CD14-positive monocyte (primary cell): ENCODE measurements at regions not wholly inside any gene's neighbourhood (a gene's known extent, or its start where the extent isn't known, plus 50 kb on each side); places are given as distances from the start of the nearest gene placed in this dataset.

ENCODE experiments used
- DNase-seq, 3 donors: peaks; one replicate each; pipeline ENCODE4 v3.0.0-alpha.2; 2011 to 2022
- H2AFZ ChIP-seq: 2 replicates; pipeline ENCODE4 v1.6.0; 2012; ENCODE audit warnings: mild to moderate bottlenecking, low read depth, low read length, inconsistent platforms; ENCODE audit not compliant: insufficient read depth, poor library complexity, severe bottlenecking
- H3K27ac ChIP-seq, 2 donors: 1 replicate in 1 of 2; 2 replicates in 1 of 2; pipeline ENCODE4 v1.5.1; 2012 to 2013; ENCODE audit warnings: low read length in 2 of 2, control low read depth in 1 of 2, inconsistent platforms in 1 of 2, low read depth in 1 of 2, mild to moderate bottlenecking in 1 of 2
- H3K27me3 ChIP-seq, 2 donors: one replicate each; pipeline versions ENCODE4 v1.6.0 to v1.6.1; 2011 to 2013; ENCODE audit warnings: low read length in 2 of 2; ENCODE audit not compliant: control insufficient read depth in 2 of 2, insufficient read depth in 2 of 2
- H3K36me3 ChIP-seq, 2 donors: replicated peaks in 1 of 2; 1 replicate in 1 of 2; 2 replicates in 1 of 2; pipeline versions ENCODE4 v1.5.1 to v1.6.1; 2012 to 2013; ENCODE audit warnings: low read length in 2 of 2, control low read depth in 1 of 2, inconsistent platforms in 1 of 2, mild to moderate bottlenecking in 1 of 2; ENCODE audit not compliant: insufficient read depth in 2 of 2, control insufficient read depth in 1 of 2
- H3K4me1 ChIP-seq, 2 donors: 1 replicate in 1 of 2; 2 replicates in 1 of 2; pipeline versions ENCODE4 v1.5.1 to v1.6.1; 2012 to 2013; ENCODE audit warnings: low read length in 2 of 2, control low read depth in 1 of 2, inconsistent platforms in 1 of 2, mild to moderate bottlenecking in 1 of 2, moderate library complexity in 1 of 2; ENCODE audit not compliant: insufficient read depth in 2 of 2, control insufficient read depth in 1 of 2
- H3K4me2 ChIP-seq: replicated peaks from 2 replicates; pipeline ENCODE3; 2012; ENCODE audit warnings: low read length, moderate library complexity, mild to moderate bottlenecking; ENCODE audit not compliant: poor library complexity, severe bottlenecking; ENCODE audit errors: extremely low read depth
- H3K4me3 ChIP-seq, 3 experiments: fragments of 200-600 bp in 1 of 3; sonication (generic) in 1 of 3; replicated peaks in 1 of 3; 1 replicate in 2 of 3; 2 replicates in 1 of 3; pipeline ENCODE4 v1.5.1; 2011 to 2013; ENCODE audit warnings: low read length in 3 of 3, mild to moderate bottlenecking in 3 of 3, control low read depth in 2 of 3, low read depth in 2 of 3, inconsistent platforms in 1 of 3, moderate library complexity in 1 of 3
- H3K79me2 ChIP-seq: 2 replicates; pipeline ENCODE4 v1.6.0; 2012; ENCODE audit warnings: mild to moderate bottlenecking, control low read depth, inconsistent platforms, low read length, moderate library complexity; ENCODE audit not compliant: insufficient read depth
- H3K9ac ChIP-seq: 2 replicates; pipeline ENCODE4 v1.6.0; 2017; ENCODE audit warnings: low read length, mild to moderate bottlenecking; ENCODE audit not compliant: insufficient read depth, poor library complexity, severe bottlenecking
- H3K9me3 ChIP-seq, 2 donors: replicated peaks in 1 of 2; 1 replicate in 1 of 2; 2 replicates in 1 of 2; pipeline versions ENCODE4 v1.5.1 to v1.6.1; 2012 to 2013; ENCODE audit warnings: low read length in 2 of 2, control low read depth in 1 of 2; ENCODE audit not compliant: control insufficient read depth in 1 of 2, insufficient read depth in 1 of 2
- H4K20me1 ChIP-seq: 2 replicates; pipeline ENCODE4 v1.6.0; 2012; ENCODE audit warnings: mild to moderate bottlenecking, low read length, control low read depth, moderate library complexity; ENCODE audit not compliant: insufficient read depth
- H3K27ac Mint-ChIP-seq, 7 donors: one replicate each; pipeline ENCODE4 v1.8.0; 2020; ENCODE audit warnings: mild to moderate bottlenecking in 7 of 7, mixed read lengths in 7 of 7, moderate library complexity in 6 of 7, inconsistent platforms in 2 of 7
- H3K27me3 Mint-ChIP-seq, 3 donors: one replicate each; pipeline ENCODE4 v1.8.0; 2021 to 2022; ENCODE audit warnings: low read depth in 3 of 3, mild to moderate bottlenecking in 3 of 3, mixed read lengths in 3 of 3, moderate library complexity in 3 of 3, inconsistent platforms in 1 of 3
- H3K36me3 Mint-ChIP-seq, 2 donors: one replicate each; pipeline ENCODE4 v1.8.0; 2020; ENCODE audit warnings: mixed read lengths in 2 of 2, inconsistent platforms in 1 of 2, mild to moderate bottlenecking in 1 of 2
- H3K4me1 Mint-ChIP-seq: one replicate; pipeline ENCODE4 v1.8.0; 2020; ENCODE audit warnings: mild to moderate bottlenecking, mixed read lengths
- H3K4me3 Mint-ChIP-seq, 2 donors: one replicate each; pipeline ENCODE4 v1.8.0; 2020; ENCODE audit warnings: mild to moderate bottlenecking in 2 of 2, mixed read lengths in 2 of 2, moderate library complexity in 1 of 2
- H3K9me3 Mint-ChIP-seq, 7 donors: one replicate each; pipeline ENCODE4 v1.8.0; 2020 to 2022; ENCODE audit warnings: mixed read lengths in 7 of 7, mild to moderate bottlenecking in 6 of 7, moderate library complexity in 6 of 7, inconsistent platforms in 2 of 7
- CTCF ChIP-seq: fragments of 200-600 bp; IDR thresholded peaks from one replicate; pipeline ENCODE4 v1.8.0; 2022; ENCODE audit warnings: antibody characterized with exemption, mild to moderate bottlenecking
- WGBS: methylation state at CpG from one replicate; pipeline ENCODE4 v1.1.5; 2013; ENCODE audit warnings: missing lambda C conversion rate; ENCODE audit not compliant: insufficient coverage; 5-methylcytosine and 5-hydroxymethylcytosine counted together
- intact Hi-C, 2 donors: fragments of 100-400 bp; cut with micrococcal nuclease; formaldehyde crosslinking; loops; one replicate each; pipeline versions ENCODE4 v1.15.0 to v1.15.1; 2023

- no peak overlapping the region for H3K27ac Mint-ChIP-seq
- Histone ChIP-seq H3K27ac (no peak overlapping the region), H3K9ac (no peak overlapping the region), H3K27me3 (no peaks in the 10 kb centered on the region), H3K4me3 (no peak overlapping the region), H3K9me3 (no peaks in the 10 kb centered on the region), H3K36me3 (no peaks in the 10 kb centered on the region), H3K79me2 (no peaks in the 10 kb centered on the region), H3K4me1 (no peaks in the 10 kb centered on the region), H4K20me1 (no peaks in the 10 kb centered on the region), H2AFZ (no peak overlapping the region), H3K4me2 (no peak overlapping the region)
- H3K4me3 Mint-ChIP-seq, result no peak overlapping the region
- H3K9me3 Mint-ChIP-seq, result peaks cover 0 to 3% (median 0%) of the 10 kb centered on the region in 7 donors
- H3K4me1 Mint-ChIP-seq, result no peaks in the 10 kb centered on the region
- peak; percentile 55 for TF ChIP-seq CTCF
- no peaks in the 10 kb centered on the region for H3K36me3 Mint-ChIP-seq
- H3K27me3 Mint-ChIP-seq, result peaks cover 0 to 2% (median 0%) of the 10 kb centered on the region in 3 donors
- intact Hi-C loops, result loop anchor here (5.0 to 10.0 kb wide), 2 partner anchors 186 to 283 kb away; no protein-coding TSS in a partner anchor
- peak; percentile 14 to 36 (median 28) for DNase-seq
- whole genome bisulfite sequencing, result no CpG with 5 or more reads among the region's 1 CpG
These were observed 121.1 kb upstream of the MYO16 start for GRCh38 chr13:108508263-108508662.

- no peak overlapping the region for H3K4me2 ChIP-seq
- no peak overlapping the region for H3K9ac ChIP-seq
- H3K27ac Mint-ChIP-seq, result no peak overlapping the region
- peaks cover 2 to 16% (median 7%) of the 10 kb centered on the region in 3 donors for H3K27me3 Mint-ChIP-seq
- H3K36me3 Mint-ChIP-seq, result no peaks in the 10 kb centered on the region
- no peaks in the 10 kb centered on the region for H4K20me1 ChIP-seq
- H3K9me3 ChIP-seq, result no peaks in the 10 kb centered on the region
- intact Hi-C loops, result no loop called here
- no peaks in the 10 kb centered on the region for H3K4me1 ChIP-seq
- DNase-seq, result no peak
- no peak for TF ChIP-seq CTCF
- no peak overlapping the region for H3K27ac ChIP-seq
- H3K36me3 ChIP-seq, result no peaks in the 10 kb centered on the region
- no CpG with 5 or more reads among the region's 1 CpG for WGBS
- H3K79me2 ChIP-seq, result no peaks in the 10 kb centered on the region
- no peaks in the 10 kb centered on the region for H3K4me1 Mint-ChIP-seq
- peaks cover 0 to 4% (median 0%) of the 10 kb centered on the region in 7 donors for H3K9me3 Mint-ChIP-seq
- no peak overlapping the region for H3K4me3 ChIP-seq
- no peak overlapping the region for H2AFZ ChIP-seq
- peaks cover 0 to 3% of the 10 kb centered on the region in 2 donors for H3K27me3 ChIP-seq
- H3K4me3 Mint-ChIP-seq, result no peak overlapping the region
These were observed 103.6 kb upstream of the MYO16 start for GRCh38 chr13:108525827-108526226.
